Upper lobe of left lung (tissue), 6 donors: ENCODE measurements at regions not wholly inside any gene's neighbourhood (a gene's known extent, or its start where the extent isn't known, plus 50 kb on each side); places are given as distances from the start of the nearest gene placed in this dataset.

Experiments
- ATAC-seq, 2 donors: fragments of 200-7000 bp; cut with Tn5 transposase; one replicate each; pipeline ENCODE4 v1.9.1; 2022; ENCODE audit warnings: mild to moderate bottlenecking in 2 of 2, moderate library complexity in 2 of 2; ENCODE audit not compliant: low FRiP score in 2 of 2
- DNase-seq, 2 donors: peaks; one replicate each; pipeline ENCODE4 v3.0.0-alpha.2; 2019 to 2020
- H3K27ac ChIP-seq, 4 donors: fragments of 200-600 bp; sonication (generic); one replicate each; pipeline ENCODE4 v1.5.1; 2016 to 2019
- H3K27me3 ChIP-seq, 4 donors: fragments of 200-600 bp; sonication (generic); one replicate each; pipeline ENCODE4 v1.5.1; 2017 to 2019
- H3K36me3 ChIP-seq, 4 donors: fragments of 200-600 bp; sonication (generic); one replicate each; pipeline ENCODE4 v1.5.1; 2016 to 2019
- H3K4me1 ChIP-seq, 4 donors: fragments of 200-600 bp; sonication (generic); one replicate each; pipeline ENCODE4 v1.5.1; 2018 to 2019
- H3K4me3 ChIP-seq, 4 donors: fragments of 200-600 bp; sonication (generic); one replicate each; pipeline ENCODE4 v1.5.1; 2017 to 2019; ENCODE audit warnings: mild to moderate bottlenecking in 2 of 4, moderate library complexity in 1 of 4
- H3K9me3 ChIP-seq, 4 donors: fragments of 200-600 bp; sonication (generic); one replicate each; pipeline ENCODE4 v1.5.1; 2018 to 2019
- EP300 ChIP-seq, 4 donors: sonication (generic); formaldehyde crosslinking; IDR thresholded peaks; one replicate each; pipeline ENCODE4 v1.5.1; 2017; ENCODE audit warnings: antibody characterized with exemption in 4 of 4, control low read depth in 2 of 4
- POLR2A ChIP-seq, 4 donors: fragments of 450-650 bp; IDR thresholded peaks; one replicate each; pipeline ENCODE4 v1.5.1; 2016 to 2017; ENCODE audit warnings: antibody characterized with exemption in 4 of 4, mild to moderate bottlenecking in 2 of 4
- POLR2AphosphoS5 ChIP-seq, 2 donors: sonication (generic); formaldehyde crosslinking; IDR thresholded peaks; one replicate each; pipeline ENCODE4 v1.5.1; 2017; ENCODE audit warnings: antibody characterized with exemption in 2 of 2
- WGBS, 2 donors: methylation state at CpG; one replicate each; pipeline ENCODE4 v1.1.5; 2017 to 2018; 5-methylcytosine and 5-hydroxymethylcytosine counted together
- TF ChIP-seq, protein P1 (sequence below), 6 experiments: fragments of 450-650 bp in 4 of 6; fragments of 200-600 bp in 2 of 6; sonication (generic) in 2 of 6; IDR thresholded peaks; one replicate each; pipeline ENCODE4 v1.5.1; 2016 to 2019; ENCODE audit warnings: antibody characterized with exemption in 6 of 6
- donor health status: DM: no; HTN: no; CAD: no; lungs with moderate emphysema.
- donor health status: DM: no; HTN: yes; CAD: no; lungs with severe emphysema.

DNA sequence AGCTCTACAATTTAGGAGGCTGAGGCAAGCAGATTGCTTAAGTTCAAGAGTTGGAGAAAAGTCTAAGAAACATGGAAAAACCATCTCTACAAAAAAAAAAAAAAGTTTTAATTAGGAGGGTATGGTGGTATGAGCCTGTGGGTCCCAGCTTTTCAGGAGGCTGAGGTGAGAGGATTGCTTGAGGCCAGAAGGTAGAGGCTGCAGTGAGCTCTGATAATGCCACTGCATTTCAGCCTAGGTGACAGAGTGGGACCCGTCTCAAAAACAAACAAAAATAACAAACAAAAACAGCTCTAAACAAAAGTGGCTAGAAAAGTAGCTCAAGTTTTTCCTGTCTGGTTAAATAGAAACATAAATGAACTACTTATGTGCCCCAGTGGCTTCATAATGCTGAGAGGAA is 2133.6 kb upstream of the DEFB115 start:
- Histone ChIP-seq H3K4me1 (no peaks in the 10 kb centered on the region), H3K27me3 (no peaks in the 10 kb centered on the region), H3K9me3 (peaks cover 0 to 6% (median 2%) of the 10 kb centered on the region in 4 donors), H3K4me3 (no peak overlapping the region), H3K27ac (no peak overlapping the region), H3K36me3 (no peaks in the 10 kb centered on the region)
- no peak for TF ChIP-seq POLR2AphosphoS5 (IDR thresholded peaks at IDR 0.05)
- no peak for TF ChIP-seq POLR2A (IDR thresholded peaks at IDR 0.05)
- TF ChIP-seq, protein P1, sequence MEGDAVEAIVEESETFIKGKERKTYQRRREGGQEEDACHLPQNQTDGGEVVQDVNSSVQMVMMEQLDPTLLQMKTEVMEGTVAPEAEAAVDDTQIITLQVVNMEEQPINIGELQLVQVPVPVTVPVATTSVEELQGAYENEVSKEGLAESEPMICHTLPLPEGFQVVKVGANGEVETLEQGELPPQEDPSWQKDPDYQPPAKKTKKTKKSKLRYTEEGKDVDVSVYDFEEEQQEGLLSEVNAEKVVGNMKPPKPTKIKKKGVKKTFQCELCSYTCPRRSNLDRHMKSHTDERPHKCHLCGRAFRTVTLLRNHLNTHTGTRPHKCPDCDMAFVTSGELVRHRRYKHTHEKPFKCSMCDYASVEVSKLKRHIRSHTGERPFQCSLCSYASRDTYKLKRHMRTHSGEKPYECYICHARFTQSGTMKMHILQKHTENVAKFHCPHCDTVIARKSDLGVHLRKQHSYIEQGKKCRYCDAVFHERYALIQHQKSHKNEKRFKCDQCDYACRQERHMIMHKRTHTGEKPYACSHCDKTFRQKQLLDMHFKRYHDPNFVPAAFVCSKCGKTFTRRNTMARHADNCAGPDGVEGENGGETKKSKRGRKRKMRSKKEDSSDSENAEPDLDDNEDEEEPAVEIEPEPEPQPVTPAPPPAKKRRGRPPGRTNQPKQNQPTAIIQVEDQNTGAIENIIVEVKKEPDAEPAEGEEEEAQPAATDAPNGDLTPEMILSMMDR (IDR thresholded peaks at IDR 0.05): no peak
- no peak for TF ChIP-seq EP300 (IDR thresholded peaks at IDR 0.05)
- ATAC-seq: peak in 1 of 2 donors; percentile 75
- DNase-seq: no peak
- 62 to 70% methylated on average over 1 of the region's 1 CpG for WGBS, 2 donors
